Epidermal melanocyte (primary cell): ENCODE measurements at regions not wholly inside any gene's neighbourhood (a gene's known extent, or its start where the extent isn't known, plus 50 kb on each side); places are given as distances from the start of the nearest gene placed in this dataset.

ENCODE experiments used
- DNase-seq: peaks from one replicate; pipeline ENCODE4 v3.0.0; 2011; ENCODE audit warnings: low spot score; ENCODE audit not compliant: insufficient read length

DNA sequence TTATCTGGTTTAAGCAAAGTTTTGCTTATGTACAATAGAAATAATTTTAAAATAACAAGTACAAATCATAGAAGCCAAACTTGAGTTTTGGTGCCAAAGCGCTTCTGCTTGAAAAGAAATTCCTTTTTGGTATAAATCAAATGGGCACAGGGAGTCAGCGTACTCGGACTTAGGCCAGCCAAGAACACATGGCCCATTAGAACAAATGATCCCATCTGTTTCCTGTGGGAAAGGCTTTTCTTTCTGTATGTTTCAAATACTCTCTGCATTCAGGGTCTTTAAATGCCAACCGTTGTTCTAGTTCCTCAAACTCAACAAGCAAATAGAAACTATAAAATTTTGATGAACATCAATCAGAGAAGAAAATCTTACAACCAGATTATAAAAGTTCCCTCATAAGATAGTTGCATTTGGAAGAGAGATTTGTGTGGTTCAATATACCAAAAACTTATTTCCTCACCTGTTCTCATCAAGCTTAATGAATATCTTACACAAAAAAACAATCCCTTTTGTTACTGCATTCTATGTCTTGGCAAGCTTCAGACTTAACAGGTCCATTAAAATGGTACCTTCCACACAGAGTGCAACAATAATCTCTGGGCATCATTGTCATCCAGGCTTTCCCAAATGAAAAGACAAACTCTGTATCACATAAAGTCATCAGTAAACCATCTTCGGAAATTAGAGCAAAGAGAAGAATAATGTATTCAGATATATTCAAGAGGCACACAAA is 739.8 kb upstream of the API5 start:
- DNase-seq: no peak

DNA sequence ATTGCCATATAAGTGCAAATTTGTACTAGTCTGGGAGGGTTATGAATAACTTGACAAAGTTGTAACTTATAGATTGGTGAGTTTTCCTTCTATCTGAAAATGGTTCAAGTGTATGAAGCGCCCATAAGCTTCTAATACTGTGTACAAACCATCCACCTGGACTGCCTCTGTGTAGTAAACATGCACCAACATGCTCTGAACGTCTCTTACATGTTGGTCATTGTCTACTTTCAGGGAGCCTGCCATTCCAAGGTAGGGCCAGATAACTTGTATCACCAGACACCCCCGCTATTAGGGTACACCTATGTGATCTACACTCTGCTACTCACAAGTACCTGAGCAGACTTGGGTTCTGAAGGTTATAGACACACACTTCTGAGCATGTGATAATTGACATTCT is 735.5 kb upstream of the API5 start:
- DNase-seq: no peak

DNA sequence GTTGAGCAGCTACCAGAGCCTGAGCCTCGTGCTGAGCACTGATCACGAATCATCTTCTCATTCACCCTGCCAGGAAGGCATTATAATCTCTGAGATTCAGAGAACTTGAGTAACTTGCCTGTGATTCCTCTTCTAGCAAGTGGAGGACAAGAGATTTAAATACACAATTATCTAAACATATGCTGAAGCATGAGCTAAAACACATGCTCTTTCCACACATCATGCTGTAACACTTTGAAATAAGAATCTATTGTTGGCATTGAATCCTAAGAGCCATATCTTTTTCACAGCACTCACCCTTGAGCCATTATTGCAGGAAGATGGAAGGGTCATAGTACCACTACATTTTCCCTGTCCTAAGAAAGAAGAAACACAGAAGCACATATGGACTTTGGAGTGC is 722.5 kb upstream of the API5 start:
- DNase-seq: no peak

DNA sequence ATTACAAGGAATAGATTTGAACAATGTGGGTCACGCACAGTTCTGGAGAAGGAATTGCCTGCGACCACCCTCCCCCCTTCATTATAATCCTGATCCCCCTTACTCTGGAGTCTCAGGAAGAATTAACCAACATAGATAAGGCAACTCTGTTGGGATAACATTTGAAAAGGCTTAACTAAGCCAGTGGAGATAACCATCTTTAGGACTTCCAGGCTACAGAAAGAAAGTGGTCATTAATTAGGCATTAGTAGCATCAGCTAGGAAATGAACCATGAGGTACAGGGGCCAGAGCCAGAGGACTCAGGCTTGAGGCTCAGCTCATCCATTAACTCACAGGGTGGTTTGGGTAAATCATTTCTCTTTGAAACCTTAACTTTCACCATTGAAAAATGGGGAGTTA is 720.0 kb upstream of the API5 start:
- DNase-seq: no peak

DNA sequence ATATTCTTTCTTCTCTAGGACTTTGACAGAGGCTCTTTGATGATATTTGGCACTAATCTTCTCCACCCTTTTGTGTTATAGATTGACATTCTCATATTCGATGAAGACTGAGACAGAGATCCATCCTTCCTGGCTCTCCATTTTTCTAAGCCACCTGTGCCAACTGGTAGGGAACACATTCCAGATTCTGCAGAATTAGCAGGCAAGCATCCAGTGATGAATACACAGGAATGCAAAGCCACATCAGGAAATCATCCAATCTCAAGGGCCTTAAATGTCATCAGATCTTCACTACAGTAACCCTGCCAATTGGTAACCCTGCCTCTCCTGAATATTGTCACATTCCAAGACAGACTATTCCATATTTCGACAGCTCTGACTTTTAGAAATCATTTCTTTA is 718.4 kb upstream of the API5 start:
- no peak for DNase-seq

DNA sequence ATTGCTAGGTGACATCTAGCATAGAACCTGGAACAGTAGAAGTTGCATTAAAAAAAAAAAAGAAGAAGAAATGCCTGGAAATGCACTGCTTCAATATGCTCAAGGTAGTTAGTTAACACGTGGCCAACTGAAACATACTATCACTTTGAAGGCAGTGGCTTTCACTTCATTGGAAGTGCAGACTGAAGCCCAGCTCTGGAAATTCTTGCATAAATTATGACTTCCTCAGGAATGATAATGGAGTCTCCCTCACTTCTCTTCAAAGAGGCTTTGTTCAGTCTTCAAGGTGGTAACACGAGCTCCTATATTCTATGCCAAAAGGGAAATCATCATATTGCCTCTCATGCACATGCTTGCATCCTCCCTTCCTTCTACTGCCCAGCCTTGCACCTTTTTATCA is 715.9 kb upstream of the API5 start:
- no peak for DNase-seq

DNA sequence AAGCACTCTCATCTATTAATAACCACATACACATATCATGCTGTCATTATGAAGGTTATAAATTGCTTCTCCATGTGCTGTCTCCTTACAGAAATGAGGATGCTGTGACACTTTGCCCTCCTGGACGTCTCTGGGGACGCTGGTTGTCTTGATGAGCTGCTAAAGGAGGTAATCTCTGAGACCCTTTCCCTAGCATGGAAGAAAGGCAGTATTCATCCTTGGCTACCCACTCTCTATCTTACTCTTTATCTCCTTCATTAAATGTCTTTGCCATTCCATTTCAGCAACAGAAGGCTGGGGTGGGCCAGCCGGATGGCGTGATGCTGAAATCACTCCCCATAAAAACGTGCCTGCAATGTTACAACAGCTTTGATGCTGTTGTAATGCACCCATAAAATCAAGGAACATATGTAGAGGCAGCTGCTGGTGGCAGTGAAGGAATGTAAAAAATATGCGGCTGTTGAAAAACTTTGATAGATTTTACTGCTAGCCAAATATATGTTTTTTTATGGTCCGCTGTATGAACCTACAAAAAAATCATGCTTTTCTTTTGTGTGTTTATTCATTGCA is 715.1 kb upstream of the API5 start:
- DNase-seq: no peak

DNA sequence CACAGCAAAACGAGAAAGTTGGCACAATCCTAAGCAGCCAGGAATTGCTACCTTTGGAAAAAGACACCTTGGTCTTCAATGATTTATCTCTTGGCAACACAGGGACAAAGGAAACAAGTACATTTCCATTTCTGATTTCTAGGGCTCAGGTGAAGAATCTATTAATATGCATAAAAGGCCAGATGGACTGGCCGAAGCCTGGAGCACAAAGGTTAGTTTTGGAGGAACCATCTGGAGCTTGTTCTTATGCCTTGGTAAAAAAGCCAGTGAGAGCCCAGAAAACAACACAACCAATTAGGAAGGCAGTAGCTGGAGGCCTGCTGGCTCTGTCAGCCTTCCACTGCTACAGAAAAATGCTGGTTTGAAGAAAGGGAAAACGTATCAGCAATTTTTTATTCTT is 713.5 kb upstream of the API5 start:
- DNase-seq: no peak

DNA sequence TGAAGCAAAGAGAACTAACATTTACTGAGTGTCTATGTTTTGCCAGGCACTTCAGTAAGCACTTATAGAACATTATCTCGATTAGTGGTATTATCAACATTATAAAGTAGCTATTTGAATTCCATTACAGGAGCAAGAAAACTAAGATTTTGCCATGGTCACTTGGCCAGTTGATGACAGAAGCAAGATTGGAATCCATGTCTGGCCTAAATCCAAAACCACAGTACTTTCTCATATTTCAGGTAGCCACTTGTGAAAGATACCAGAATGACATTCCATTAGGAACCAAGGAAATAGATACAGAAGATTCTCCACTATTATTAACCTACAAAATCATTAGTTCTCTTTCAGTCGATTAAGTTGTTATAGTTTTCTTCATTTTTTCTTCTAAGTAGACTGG is 691.0 kb upstream of the API5 start:
- DNase-seq: no peak

DNA sequence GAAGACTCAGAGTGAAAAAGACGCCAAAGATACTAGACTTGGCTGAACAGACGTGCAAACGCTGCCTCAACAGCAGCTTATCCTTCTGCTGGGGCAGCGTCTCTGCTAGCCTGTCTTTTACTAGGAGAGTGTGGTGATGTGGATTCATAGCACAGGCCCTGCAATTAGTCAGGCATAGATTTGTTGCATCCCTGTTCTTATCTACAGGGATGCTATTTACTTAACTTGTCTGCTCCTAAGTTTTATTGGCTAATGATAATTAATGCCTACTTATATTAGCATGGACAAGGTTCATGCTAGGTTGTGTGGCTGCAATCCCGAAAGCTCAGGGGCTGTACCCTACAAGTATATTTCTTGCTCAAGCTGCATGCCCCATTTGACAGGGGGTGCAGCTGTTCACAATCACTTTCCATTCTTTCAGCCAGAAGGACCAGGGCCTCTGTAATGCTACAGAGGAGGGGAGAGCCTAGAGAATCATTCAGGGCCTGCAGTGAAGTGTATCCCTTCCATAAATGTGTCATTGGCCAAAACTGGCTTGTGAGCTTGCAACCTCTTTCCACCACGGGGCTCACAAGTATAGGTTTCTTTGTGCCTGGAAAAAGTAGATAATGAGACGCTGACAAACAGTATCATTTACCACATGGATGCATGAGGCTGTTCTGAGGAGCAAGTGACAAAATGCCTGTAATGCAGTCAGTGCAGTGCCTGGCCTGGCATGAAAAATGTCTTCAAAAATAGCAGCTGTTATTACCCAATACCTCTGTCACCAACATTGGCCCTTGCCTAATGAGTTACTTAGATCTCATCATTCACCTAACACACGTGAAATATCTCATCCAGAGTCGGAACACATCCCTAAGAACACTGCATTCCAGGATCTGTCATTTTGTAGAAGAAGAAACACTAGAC is 685.8 kb upstream of the API5 start:
- DNase-seq: no peak

DNA sequence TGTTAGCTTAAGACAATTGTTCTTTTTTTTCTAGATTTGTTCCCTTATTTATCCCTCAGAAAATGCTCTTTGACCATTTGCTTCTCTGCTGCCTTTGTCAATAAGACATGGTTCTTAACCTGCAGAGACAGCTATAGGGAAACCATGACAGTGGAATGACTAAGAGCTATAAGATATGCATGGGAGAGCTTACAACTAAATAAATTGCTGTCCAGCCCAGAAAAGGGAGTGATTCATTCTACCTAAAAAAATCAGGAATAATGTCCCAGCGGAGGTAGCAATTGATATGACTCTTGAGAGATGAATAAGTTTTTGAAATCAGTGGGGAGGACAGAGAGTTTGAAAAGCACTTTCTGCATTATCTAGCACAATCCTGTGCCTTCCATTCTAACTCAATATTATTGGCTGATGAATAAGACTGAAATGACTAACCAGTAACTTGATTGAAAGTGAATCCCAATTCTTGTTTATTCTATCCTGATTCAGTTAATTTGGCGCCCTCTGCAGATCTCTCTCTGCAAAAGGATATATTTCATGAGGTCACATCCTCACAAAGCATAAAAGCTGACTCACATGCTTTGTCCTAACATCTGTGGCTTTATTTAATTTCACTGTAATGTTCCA is 680.5 kb upstream of the API5 start:
- DNase-seq: no peak

DNA sequence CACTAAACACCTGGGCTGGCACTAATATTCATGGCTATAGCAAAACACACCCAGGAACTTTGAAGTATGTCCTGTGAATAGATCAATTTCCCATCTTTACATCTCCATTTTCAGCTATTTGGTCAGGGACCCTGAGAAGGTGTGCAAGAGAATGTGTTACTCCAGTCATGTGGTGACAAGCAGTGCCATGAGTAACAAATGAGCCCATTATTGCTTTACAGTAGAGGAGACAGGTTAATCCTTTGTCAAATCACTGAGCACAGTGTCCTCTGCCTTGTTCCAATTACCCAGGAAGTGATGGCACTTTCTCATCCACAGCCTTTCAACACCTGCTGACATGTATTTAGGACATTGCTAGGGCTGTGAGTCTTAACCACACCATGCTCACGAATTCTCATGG is 664.8 kb upstream of the API5 start:
- no peak for DNase-seq

DNA sequence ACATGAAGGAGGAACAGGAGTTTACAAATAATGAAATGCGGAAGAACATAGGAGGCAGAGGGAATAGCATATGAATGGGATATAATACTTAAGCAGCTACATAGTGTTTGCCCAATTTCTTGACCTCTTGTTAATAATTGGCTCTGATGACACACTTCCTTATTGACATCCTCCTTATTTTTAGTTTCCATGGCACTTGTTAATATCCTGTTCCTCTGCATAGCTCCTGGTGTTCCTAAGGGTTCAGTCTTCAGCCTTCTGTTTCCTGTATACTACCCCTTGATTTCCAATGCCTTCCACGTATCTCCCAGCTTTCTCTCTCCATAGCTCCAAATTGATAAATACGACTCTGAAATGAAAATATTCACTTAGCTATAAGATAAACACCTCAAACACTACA is 663.8 kb upstream of the API5 start:
- DNase-seq: no peak

DNA sequence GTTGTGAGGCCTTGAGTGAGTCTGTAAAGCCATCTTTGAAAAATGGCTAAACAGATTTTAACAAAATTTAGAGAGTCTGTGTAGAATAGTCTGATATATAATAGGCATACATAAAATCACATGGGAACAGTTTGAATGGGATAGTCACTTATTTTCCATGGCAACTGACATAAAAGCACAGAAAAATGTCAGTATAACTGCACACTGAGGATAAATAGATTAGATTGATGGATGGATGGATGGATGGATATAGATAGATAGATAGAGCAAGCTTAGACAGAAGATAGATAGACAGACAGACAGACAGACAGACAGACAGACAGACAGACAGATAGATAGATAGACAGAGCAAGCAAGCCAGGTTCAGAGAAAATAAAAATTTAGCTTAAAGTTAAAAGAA is 660.2 kb upstream of the API5 start:
- no peak for DNase-seq

DNA sequence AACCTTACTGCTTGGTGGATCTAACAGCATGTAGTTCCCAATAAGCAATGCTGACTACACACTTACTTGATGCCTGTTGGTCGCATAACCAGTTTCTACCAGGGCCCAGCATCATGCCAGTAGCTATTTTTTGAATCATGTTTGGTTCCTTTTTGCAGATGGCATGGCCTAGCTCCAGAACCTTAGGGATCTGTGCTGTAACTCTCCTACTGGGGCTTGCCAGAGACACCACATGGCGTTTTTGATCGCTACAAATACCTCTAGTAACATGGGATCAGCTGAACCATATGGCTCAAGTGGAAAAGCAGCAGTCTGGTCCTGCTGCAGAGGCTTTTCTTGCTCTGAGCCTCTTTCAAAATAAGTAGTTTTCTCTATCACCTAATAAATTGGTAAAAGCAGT is 654.6 kb upstream of the API5 start:
- DNase-seq: no peak

DNA sequence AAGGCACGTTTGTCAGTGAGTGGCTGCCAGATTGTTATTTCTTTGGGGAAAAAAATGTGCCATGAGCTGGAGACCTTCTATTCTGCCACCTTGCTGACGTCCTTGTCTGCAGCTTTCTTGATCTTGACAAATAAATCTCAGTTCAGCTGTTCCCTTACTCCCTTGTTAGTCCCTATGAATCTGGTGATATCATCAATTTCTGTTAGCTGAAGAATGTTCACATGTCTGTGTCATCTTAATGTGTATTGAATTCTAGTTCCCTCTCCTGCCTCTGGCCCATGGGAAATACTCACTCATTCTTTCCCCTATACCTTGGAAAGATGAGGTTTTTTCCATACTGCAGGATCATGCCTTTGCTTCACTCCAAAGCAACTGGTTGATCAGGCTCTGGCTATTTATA is 649.9 kb upstream of the API5 start:
- no peak for DNase-seq

DNA sequence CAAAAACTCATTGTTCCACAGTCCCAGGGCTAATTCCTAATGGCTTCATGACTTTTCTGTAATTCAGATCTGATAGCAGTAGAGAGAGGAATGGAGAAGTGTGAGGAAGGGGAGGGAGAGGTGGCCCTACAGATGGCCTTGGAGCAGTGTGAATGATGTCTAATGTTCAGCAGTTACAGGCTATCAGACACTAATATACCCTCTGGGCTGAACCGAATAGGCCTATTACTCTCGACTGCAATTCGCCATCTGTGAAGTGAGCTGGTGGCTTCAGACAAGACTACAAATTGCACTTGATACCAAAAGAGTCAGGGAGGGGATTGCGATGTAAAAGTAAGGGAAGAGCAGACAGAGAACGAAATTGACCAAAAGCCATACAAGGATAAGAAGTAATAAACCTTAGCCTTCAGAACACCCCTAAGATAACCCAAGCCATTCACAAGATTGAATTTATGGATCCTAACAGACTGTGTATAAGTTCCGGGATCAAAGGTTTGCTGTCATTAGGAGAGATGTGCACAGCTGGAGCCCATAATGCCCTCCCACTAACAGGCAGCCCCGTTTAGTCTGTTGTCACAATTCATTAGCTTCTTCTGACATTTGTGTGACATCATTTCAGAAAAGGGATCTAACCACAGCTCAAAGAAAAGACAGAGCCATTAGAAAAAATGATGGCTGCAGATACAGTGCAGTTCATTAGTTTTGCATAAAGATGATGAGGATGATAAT is 642.4 kb upstream of the API5 start:
- no peak for DNase-seq

DNA sequence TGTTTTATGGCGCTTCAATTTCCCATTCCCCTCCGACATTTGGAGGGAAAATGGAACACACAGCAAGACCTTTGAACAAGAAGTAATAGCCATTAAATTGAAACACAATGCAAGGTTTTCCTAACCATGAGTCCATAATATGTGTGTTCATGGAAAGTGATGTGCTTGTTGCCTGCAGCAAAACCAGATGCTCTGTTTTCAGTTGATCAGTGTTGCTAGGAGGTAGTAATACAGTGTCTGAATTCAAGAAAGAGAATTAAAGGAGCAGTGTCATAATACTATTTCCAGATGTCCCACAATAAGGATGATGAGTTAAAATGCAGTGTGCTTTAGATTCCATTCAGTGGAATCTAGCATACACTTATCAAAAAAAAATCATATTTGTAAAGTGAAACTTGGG is 637.4 kb upstream of the API5 start:
- DNase-seq: no peak

DNA sequence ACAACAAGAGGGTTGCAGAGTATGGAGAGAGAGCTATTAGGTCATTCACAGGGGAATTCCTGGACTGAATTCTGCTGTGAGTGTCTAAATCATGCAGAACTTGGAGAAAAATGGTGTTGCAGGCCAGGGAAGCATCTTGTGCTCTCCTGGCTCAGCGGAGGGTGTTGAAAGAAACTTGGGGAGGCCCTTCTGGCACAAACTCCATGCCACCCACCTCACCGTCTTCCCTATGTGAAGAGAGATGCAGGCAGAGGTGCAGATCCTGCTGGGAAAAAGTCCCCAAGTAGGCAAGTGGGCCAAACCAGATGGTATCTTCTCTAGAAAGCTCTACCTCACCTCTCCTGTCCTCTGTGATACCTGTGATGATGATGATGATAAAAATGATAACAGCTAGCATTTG is 604.3 kb upstream of the API5 start:
- DNase-seq: no peak

DNA sequence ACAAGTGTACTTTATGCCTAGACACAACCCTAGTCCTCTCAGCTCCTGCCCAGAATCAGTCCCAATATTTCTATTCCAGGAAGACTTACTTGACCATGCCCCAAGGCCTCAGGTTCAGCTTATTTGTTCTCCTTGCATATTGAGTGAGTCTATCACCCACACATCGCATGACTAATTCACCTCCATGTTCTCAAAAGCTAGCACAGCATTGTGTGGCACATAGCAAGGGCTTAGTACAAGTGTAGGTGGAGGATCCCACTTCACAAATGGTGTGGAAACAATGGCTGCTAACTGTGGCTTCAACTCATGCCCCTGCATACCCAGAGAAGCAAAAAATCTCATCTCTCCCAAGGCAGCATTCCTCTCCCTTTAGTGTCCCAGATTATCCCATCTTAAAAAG is 602.6 kb upstream of the API5 start:
- DNase-seq: no peak

DNA sequence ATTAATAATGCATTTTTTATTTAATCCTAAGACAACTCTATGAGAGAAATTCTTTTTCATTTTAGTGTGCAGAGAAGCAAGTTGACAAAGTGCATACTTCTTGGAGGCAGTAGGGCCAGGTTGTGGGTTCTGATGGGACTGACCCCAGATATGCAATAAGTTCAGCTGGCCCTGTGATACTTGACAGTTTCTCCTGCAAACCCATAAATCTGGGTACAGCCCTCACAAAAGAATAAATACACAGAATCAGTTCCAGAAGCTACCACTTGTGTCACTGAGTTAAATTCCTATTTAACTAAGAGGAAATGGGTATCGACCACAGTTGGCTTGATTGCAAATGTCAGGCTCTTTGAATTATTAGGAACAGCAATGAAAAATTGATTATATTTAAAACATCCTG is 598.5 kb upstream of the API5 start:
- no peak for DNase-seq

DNA sequence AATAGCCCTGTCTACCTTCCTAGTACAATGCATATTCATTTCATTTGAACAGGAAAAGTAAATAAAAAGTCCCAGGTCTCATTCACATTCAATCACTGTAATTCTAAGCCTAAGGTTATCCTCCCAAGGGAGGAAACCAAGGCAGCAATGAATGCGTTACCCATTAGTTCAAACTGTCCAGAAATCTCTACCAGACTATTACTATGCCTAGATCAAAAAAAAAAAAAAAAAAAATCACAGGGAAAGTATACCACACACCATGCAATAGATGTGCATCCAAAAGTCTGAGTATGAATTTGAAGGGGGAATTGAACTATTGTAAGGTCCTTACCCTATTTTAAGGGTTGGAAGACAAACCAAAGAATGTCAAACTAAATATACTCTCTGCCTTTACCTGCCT is 598.0 kb upstream of the API5 start:
- DNase-seq: no peak
